Duodenal mucosa (tissue), 2 donors: ENCODE measurements at regions not wholly inside any gene's neighbourhood (a gene's known extent, or its start where the extent isn't known, plus 50 kb on each side); places are given as distances from the start of the nearest gene placed in this dataset.

Experiments
- H3K27ac ChIP-seq: one replicate; pipeline ENCODE4 v1.7.0; 2013; ENCODE audit warnings: low read depth, low read length
- H3K27me3 ChIP-seq, 2 donors: one replicate each; pipeline ENCODE4 v1.7.0; 2013; ENCODE audit warnings: low read length in 2 of 2, control low read depth in 1 of 2; ENCODE audit not compliant: insufficient read depth in 2 of 2, control insufficient read depth in 1 of 2
- H3K36me3 ChIP-seq, 2 donors: one replicate each; pipeline ENCODE4 v1.7.0; 2013; ENCODE audit warnings: low read length in 2 of 2, control low read depth in 1 of 2; ENCODE audit not compliant: insufficient read depth in 2 of 2, control insufficient read depth in 1 of 2
- H3K4me1 ChIP-seq, 2 donors: one replicate each; pipeline ENCODE4 v1.7.0; 2013; ENCODE audit warnings: low read length in 2 of 2, control low read depth in 1 of 2; ENCODE audit not compliant: insufficient read depth in 2 of 2, control insufficient read depth in 1 of 2
- H3K4me3 ChIP-seq, 2 donors: one replicate each; pipeline ENCODE4 v1.7.0; 2013; ENCODE audit warnings: low read length in 2 of 2, low read depth in 1 of 2
- H3K9ac ChIP-seq, 2 donors: one replicate each; pipeline ENCODE4 v1.7.0; 2013; ENCODE audit warnings: low read length in 2 of 2, low read depth in 1 of 2
- H3K9me3 ChIP-seq, 2 donors: one replicate each; pipeline ENCODE4 v1.7.0; 2013; ENCODE audit warnings: low read length in 2 of 2, control low read depth in 1 of 2; ENCODE audit not compliant: control insufficient read depth in 1 of 2

- Histone ChIP-seq H3K27me3 (no peaks in the 10 kb centered on the region), H3K4me1 (no peaks in the 10 kb centered on the region), H3K4me3 (no peak overlapping the region), H3K9ac (no peak overlapping the region), H3K9me3 (no peaks in the 10 kb centered on the region), H3K36me3 (no peaks in the 10 kb centered on the region), H3K27ac (no peak overlapping the region)
These were observed 680.2 kb downstream of the NYAP2 start for GRCh38 chr2:226079671-226080181.

GRCh38 chr2:226079196-226079595, 679.7 kb downstream of the NYAP2 start:
- Histone ChIP-seq H3K4me3 (no peak overlapping the region), H3K27ac (no peak overlapping the region), H3K27me3 (no peaks in the 10 kb centered on the region), H3K36me3 (no peaks in the 10 kb centered on the region), H3K9ac (no peak overlapping the region), H3K4me1 (no peaks in the 10 kb centered on the region), H3K9me3 (no peaks in the 10 kb centered on the region)

- Histone ChIP-seq H3K4me1 (no peaks in the 10 kb centered on the region), H3K27ac (no peak overlapping the region), H3K4me3 (no peak overlapping the region), H3K9me3 (no peaks in the 10 kb centered on the region), H3K27me3 (no peaks in the 10 kb centered on the region), H3K9ac (no peak overlapping the region), H3K36me3 (no peaks in the 10 kb centered on the region)
These were observed 679.2 kb downstream of the NYAP2 start for GRCh38 chr2:226078666-226079065.

GRCh38 chr2:226077841-226078240, 678.3 kb downstream of the NYAP2 start:
- Histone ChIP-seq H3K4me3 (no peak overlapping the region), H3K9me3 (no peaks in the 10 kb centered on the region), H3K4me1 (no peaks in the 10 kb centered on the region), H3K27me3 (no peaks in the 10 kb centered on the region), H3K9ac (no peak overlapping the region), H3K27ac (no peak overlapping the region), H3K36me3 (no peaks in the 10 kb centered on the region)

GRCh38 chr2:226077031-226077430, 677.5 kb downstream of the NYAP2 start:
- Histone ChIP-seq H3K27ac (no peak overlapping the region), H3K9me3 (no peaks in the 10 kb centered on the region), H3K4me3 (no peak overlapping the region), H3K27me3 (no peaks in the 10 kb centered on the region), H3K36me3 (no peaks in the 10 kb centered on the region), H3K9ac (no peak overlapping the region), H3K4me1 (no peaks in the 10 kb centered on the region)

- no peaks in the 10 kb centered on the region for H3K4me1 ChIP-seq
- no peaks in the 10 kb centered on the region for H3K27me3 ChIP-seq
- no peak overlapping the region for H3K9ac ChIP-seq
- no peaks in the 10 kb centered on the region for H3K9me3 ChIP-seq
- no peaks in the 10 kb centered on the region for H3K36me3 ChIP-seq
- no peak overlapping the region for H3K4me3 ChIP-seq
- H3K27ac ChIP-seq = no peak overlapping the region
These were observed 677.0 kb downstream of the NYAP2 start for GRCh38 chr2:226076529-226076928.

GRCh38 chr2:226074391-226074790, 674.9 kb downstream of the NYAP2 start:
- no peak overlapping the region for H3K27ac ChIP-seq
- no peak overlapping the region for H3K9ac ChIP-seq
- no peak overlapping the region for H3K4me3 ChIP-seq
- no peaks in the 10 kb centered on the region for H3K9me3 ChIP-seq
- no peaks in the 10 kb centered on the region for H3K4me1 ChIP-seq
- H3K36me3 ChIP-seq = no peaks in the 10 kb centered on the region
- H3K27me3 ChIP-seq = no peaks in the 10 kb centered on the region

- no peak overlapping the region for H3K4me3 ChIP-seq
- H3K27ac ChIP-seq = no peak overlapping the region
- H3K9me3 ChIP-seq = no peaks in the 10 kb centered on the region
- H3K36me3 ChIP-seq = no peaks in the 10 kb centered on the region
- H3K4me1 ChIP-seq = no peaks in the 10 kb centered on the region
- H3K27me3 ChIP-seq = no peaks in the 10 kb centered on the region
- H3K9ac ChIP-seq = no peak overlapping the region
These were observed 674.1 kb downstream of the NYAP2 start for GRCh38 chr2:226073496-226074160.

GRCh38 chr2:226066873-226067272, 667.4 kb downstream of the NYAP2 start:
- Histone ChIP-seq H3K4me3 (no peak overlapping the region), H3K4me1 (no peaks in the 10 kb centered on the region), H3K9ac (no peak overlapping the region), H3K9me3 (no peaks in the 10 kb centered on the region), H3K27me3 (no peaks in the 10 kb centered on the region), H3K27ac (no peak overlapping the region), H3K36me3 (no peaks in the 10 kb centered on the region)

- H3K36me3 ChIP-seq = no peaks in the 10 kb centered on the region
- no peak overlapping the region for H3K27ac ChIP-seq
- H3K4me3 ChIP-seq = no peak overlapping the region
- no peaks in the 10 kb centered on the region for H3K9me3 ChIP-seq
- no peak overlapping the region for H3K9ac ChIP-seq
- H3K27me3 ChIP-seq = no peaks in the 10 kb centered on the region
- no peaks in the 10 kb centered on the region for H3K4me1 ChIP-seq
These were observed 666.9 kb downstream of the NYAP2 start for GRCh38 chr2:226066391-226066790.
